22Rv1 (cell line): ENCODE measurements at regions not wholly inside any gene's neighbourhood (a gene's known extent, or its start where the extent isn't known, plus 50 kb on each side); places are given as distances from the start of the nearest gene placed in this dataset.

ENCODE experiments used
- ZFX ChIP-seq: fragments of 450-650 bp; IDR thresholded peaks from 2 replicates; pipeline ENCODE4 v1.6.1; 2017; ENCODE audit warnings: antibody characterized with exemption, borderline replicate concordance
- TF ChIP-seq, protein P1 (sequence below): fragments of 450-650 bp; IDR thresholded peaks from 2 replicates; pipeline ENCODE4 v1.5.1; 2017; ENCODE audit warnings: mild to moderate bottlenecking

DNA sequence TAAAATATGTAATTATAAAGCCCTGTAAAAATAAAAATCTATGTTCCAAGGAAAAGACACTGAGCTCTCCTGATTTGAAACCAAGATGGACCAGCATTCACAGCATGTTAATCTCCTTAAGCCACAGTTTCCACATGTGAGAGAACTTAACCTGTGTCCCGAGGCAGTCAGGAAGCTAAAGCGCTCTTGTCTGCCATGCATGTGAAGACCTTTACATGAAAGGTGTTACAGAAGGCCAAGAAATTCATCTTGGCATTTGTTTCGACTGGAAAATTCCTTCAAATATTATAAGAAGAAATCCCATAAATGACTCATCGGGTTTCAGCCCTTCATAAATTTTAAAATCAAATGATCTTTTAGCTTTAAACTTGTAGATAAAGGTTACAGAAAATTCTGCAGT lies 328.6 kb downstream of the CDH2 start:
- TF ChIP-seq, protein P1, sequence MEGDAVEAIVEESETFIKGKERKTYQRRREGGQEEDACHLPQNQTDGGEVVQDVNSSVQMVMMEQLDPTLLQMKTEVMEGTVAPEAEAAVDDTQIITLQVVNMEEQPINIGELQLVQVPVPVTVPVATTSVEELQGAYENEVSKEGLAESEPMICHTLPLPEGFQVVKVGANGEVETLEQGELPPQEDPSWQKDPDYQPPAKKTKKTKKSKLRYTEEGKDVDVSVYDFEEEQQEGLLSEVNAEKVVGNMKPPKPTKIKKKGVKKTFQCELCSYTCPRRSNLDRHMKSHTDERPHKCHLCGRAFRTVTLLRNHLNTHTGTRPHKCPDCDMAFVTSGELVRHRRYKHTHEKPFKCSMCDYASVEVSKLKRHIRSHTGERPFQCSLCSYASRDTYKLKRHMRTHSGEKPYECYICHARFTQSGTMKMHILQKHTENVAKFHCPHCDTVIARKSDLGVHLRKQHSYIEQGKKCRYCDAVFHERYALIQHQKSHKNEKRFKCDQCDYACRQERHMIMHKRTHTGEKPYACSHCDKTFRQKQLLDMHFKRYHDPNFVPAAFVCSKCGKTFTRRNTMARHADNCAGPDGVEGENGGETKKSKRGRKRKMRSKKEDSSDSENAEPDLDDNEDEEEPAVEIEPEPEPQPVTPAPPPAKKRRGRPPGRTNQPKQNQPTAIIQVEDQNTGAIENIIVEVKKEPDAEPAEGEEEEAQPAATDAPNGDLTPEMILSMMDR, result no peak
- TF ChIP-seq ZFX, result no peak
